ENCODE measurements at regions not wholly inside any gene's neighbourhood (a gene's known extent, or its start where the extent isn't known, plus 50 kb on each side); places are given as distances from the start of the nearest gene placed in this dataset.

DNA sequence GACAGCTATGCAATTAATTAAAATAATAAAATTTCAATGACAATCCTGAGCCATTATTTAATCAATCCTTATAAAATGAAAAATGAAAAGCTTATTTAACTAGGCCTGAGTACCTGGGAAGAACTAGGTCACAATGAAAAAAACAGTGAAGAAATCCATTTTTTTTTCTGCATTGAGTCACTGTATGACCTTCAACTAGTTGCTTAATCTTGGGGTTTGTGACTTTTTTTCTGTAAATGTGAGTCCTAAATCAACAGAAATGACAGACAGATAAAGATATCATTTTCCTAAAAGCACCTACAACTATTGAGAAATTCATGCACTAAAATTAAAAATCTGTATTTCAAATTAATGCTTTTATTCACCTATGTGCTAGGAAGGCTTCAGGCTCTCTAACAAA lies 96.8 kb downstream of the TMEM26 start:
- no peak for DNase-seq

DNA sequence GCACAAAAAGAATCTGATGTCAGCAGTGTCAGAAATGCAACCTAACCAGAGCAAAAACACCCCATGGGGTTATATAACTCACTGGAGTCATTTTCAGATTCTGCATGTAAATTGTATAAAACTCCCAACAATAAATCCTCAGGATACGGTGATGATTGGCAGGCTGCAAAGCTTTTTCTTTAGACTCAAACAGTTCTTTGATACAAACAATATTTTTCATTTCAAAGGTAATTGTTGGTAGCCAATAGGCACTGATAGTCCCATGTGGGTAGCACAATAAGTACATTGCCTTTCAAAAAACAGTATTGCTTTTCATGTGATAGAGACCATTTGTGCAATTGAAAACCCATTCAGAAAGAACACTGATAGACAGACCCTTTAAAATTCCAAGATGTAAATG lies 98.0 kb downstream of the TMEM26 start:
- no peak for DNase-seq

DNA sequence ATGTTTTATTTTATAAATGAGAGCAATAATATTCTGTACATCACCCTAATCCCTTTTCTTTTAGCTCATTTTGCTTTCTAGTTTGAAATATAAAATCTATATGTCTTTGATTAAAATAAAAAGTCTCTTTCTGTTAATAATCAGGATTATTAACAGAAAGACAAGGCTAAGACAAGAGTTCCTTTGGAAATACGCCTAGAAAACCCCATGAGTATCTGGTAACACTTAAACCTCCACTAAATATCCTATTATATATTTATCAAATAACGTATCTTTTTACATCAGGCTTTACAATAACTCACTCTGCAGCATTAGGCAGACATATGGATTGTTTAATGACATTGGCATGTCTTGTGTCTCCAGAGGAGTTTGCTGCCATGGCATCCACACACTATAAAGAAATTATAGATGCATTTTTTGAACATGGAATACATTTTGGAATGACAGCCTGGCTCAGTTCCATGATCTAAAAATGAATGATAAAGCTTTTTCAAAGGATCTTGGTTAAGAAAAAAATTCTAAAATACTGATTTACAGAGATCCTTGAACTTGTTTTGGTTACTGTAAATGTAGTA lies 98.7 kb downstream of the TMEM26 start:
- DNase-seq, result no peak

DNA sequence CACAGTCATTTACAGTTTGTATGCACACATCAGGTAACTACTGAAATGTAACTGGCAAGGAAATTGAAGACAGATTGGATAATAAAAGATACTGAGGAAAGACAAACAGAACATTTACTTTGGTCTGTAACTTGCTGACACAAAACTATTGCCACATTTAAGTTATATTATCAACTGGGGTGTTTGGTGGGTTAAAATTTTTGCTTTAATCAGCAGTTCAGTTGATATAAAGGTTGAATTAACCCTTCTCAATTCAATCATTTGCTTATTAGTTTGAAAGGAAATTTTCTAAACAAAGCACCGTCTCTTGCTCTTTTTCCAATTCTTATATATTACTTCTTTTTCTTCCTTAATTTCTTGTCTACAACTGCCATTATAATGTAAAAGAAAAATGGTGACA lies 102.4 kb downstream of the TMEM26 start:
- no peak for DNase-seq

DNA sequence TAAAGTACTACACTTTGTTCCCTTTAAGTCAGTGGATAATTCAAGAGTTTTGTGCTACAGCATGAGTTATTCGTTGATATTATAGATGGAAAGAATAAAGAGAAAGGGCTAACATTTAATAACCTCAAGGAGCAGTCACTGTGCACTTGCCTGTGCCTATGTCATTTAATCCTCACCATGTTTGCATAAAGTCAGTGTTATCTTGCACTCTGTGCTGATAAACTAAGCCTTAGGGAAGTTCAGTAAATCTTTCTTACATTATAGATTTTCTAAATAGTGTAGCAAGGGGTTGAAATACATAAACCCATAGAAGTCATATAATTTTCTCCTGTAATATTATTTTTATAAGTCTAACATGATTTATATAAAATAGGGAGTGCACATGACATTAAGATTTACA lies 103.1 kb downstream of the TMEM26 start:
- DNase-seq, result no peak

DNA sequence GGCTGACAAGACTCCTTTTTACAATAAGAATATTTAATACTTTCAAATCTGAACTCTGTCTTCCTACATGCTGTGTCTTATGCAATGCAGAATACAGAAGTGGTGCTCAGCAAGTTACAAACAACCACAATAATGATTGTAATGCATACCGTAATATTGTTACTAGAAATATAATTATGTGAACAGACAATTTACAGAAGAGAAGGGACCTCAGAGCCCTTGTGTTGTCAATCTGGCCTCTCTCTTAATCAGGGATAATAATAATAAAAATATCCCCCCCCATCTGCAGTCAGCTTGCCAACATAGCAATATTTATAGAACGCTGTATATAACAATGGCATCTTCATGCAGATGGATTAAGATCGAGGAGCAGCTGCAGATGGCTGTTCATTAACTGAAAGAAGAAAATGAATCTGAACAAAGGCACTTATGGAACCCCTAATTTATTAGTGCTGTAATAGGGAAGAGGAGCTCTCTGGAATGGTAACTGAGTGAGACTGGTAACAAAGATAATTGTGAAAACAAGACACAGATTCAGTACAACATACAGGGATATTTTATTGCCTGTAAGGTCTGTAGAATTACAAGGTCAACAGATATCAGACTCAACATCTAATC lies 106.3 kb downstream of the TMEM26 start:
- DNase-seq, result no peak

DNA sequence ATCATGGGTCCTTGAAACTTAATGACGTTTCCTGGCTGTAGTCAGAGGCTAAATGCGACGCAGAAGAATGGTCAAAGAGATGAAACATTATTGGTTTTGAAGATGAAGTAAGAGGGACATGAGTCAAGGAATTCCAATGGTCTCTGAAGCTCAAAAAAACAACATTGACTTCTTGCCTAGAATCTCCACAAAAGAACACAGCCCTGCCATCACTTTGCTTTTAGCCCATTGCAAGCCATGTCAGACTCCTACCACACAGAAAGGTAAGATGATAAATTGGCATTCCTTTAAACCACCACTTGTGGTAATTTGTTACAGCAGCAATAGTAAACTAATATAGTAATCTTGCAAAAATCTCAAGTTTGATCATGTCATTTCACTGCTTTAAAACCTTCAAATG lies 109.4 kb downstream of the TMEM26 start:
- no peak for DNase-seq

DNA sequence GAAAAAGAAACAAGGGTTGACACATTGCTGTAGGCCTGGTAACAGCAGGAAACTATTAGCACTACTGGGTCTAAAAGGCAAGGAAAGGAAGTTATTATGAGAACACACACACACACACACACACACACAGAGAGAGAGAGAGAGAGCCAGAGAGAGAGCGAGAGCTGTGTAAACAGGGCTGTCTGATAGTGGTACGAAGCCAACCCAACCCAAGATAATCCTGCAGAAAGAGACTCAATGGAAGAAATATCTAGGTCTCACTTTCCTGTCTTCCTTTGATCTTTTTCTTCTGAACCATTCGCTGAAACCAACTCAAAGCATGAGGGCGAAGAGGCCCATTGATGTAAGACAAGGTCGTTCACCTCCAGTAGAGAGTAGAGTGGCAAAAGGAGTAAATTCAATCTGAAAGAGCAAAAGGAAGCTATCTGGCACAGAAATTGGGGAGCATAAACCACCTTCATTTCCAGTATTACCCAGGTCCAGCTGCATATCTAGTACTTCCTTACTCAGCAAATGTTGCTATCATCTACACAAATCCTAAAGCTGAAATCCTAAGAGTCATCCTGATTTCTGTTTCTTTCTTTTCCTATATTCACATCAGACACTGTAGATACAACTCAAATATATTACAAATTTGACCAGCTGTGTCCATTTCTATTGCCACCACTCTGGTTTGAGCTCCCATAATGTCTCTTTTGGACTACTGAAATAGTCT lies 110.2 kb downstream of the TMEM26 start:
- DNase-seq, result no peak

DNA sequence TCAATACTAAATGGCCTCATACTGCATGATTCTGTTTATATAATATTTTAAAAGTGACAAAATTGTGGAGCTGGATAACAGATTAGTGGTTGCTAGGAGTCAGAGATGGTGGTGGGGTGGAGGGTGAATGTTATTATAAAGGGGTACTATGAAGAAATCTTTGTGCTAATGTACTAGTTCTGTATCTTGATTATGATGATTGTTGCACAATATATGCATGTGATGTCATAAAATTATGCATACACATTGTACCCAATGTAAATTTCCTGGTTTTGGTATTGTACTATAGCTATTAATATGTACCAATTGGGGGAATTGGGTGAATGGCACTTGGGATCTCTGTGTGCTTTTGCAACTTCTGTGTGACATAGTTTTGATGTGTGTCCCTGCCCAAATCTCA lies 112.2 kb downstream of the TMEM26 start:
- DNase-seq, result no peak

DNA sequence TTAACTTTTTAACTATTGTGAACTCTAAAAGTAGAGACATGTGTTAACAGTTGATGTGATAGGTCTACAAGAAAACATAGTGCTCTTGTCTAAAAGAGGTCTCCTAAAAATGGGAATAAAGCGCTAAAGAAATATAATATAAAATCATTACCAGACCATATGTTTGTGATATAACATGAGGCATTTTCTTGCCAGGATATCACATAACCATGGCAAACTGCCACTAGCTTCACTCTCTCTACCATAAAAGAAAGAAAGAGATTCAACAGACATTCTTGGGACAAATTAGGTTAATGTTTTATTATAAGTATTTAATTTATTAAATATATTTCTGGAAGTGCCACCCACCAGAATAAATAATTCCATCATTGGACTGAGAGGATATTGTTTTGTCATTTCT lies 115.0 kb downstream of the TMEM26 start:
- no peak for DNase-seq

DNA sequence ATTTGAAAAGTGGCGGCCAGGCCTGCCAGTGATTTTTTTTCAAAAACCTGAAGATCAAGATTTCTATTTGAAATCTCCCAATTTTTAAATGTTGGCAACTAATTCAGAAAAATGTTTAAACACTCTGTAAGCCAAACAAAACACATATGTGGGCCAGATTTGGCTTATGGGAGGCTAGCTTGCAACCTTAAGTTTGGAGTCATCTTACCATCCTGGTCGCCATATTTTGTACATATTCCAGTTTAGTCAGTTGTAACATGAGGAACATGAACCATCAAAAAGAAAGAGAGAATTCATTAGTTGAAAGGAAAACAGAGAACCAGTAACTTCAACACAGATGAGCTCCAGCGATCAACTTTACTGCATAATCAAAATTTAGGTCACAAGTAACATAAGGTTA lies 115.4 kb downstream of the TMEM26 start:
- DNase-seq, result no peak

DNA sequence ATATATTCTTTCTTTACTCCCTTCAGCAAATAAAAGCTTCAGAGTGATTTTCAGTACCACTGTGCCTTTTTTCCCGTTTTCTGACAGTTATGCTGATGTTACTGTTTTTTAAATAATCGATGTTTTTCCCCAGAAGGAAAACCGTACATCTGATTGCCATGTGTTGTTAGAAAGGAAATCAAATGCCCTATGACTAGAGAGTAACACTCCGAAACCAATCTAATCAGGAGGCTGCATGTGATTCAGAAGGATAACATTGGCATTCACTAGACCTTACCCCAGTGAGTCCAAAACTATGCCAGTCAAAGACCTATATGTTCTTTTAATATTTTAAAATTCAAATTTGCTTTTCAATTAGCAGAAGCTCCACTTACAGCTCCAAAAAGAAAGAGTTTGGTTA lies 116.3 kb downstream of the TMEM26 start:
- DNase-seq, result no peak

DNA sequence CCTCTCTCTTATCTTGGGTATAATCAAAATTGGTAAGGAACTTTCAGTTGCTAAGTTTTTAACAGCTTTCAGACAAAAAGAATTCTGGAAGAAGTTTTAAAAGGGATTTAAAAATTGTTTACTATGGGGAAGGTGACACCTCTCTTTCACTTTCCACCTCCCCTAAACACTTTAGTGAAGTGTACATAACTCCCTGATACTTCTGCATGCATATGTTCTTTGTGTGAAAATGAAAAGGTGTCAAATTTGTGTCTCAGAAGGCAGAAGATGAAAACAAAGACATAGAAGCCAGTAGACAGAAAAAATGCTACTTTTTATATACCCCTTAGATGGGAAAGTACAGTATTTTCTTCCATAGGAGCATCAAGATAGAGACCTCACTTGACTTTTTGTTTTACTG lies 117.8 kb downstream of the TMEM26 start:
- DNase-seq, result no peak

DNA sequence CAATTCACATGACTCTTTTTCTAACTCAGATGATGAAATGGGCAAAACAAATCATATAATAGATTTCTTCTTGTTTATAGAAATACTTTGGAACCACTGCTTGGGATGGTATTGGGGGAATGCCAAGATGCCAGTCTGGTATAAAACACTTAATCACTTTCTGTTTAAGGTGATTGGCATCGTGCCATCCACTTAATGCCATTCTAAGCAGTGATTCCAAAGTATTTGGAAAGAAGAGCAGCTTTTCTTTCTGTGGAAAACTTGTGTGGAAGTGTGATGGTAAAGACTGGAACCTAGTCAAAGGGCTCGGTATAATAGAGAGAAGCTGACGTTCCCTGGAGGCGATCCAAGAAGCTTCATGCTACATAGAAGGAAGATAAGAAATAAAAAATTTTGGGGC lies 120.6 kb downstream of the TMEM26 start:
- DNase-seq, result no peak

DNA sequence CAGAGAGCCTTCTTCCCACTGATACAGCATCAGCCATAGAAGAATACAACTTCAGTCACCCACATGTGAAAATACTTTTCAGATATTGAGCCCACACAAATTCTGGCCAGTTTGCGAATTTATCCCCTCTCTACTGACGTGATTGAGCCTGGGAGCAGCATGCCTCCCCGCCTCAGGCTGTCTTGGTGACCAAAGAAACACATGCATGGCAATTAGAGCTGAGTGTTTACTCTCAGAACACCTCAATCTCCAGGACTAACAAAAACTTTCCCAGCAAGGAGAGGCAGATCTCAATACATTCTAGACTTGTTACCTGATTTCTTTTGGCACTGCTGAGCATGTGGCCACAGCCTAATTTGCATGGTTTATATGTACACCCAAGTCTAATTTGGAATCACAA lies 122.5 kb downstream of the TMEM26 start:
- DNase-seq, result no peak

DNA sequence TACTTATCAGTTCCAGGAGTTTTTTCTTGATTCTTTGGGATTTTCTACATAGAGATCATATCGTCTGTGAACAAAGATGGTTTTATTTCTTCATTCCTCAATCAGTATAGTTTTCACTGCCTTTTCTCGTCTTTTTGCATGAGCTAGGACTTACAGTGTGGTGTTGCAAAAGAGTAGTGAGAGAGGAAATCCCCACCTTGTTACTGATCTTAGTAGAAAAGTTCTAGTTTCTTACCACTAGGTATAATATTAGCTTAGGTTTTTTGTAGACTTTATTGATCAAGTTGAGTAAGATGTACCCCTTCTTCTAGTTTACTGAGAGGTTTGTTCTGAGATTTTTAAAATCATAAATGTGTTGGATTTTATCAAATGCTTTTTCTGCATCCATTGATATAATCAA lies 123.3 kb downstream of the TMEM26 start:
- DNase-seq, result no peak

DNA sequence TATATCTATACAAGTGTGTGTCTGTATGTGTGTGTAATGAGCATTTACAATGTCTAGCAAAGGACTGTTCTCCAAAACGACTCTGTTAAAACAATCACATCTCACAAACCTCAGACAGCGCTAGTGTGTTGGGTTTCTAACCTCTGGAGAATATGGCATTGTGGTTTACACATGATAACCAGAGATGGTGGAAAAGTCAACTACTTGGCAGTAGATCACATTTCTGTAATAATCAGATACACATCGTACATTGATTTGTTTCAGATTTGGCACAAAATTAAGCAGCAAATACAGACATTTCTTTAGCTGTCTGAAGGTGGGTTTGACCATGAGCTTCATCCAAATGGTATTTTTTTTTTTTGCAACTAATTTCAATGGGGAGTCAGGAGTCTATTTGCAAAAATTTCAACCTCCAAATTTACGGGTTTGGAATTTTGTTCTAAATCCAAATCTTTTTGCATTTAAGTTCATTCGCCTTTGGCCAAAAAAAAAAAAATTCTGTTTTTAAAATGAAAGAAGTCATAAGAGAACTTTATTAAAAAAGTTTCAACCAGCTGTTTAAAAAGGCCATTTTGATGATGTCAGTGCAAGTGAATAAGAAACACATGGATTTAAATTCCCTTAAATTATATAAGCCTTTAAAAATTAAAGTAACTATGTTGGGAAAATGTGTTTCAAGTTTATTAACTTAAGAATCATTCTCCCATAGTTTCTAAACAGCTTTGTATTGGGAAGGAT lies 127.8 kb downstream of the TMEM26 start:
- no peak for DNase-seq

DNA sequence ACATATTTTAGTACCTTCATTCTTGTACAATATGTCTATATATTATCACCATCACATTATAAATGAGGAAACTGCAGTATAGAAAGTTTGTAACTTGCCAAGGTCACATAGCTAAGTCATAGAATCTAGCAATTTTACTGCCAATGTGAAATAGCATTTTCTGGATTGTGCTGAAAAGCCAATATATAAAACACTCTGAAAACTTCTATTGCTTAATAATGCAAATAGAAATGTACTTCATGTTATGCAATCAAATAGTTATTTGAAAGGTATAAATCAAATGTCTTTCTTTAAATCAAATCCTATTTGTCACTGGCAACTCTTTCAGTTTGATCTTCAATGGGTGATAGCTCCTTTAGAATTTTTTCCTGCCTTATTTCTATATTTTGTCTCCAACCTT lies 129.5 kb downstream of the TMEM26 start:
- DNase-seq, result no peak

DNA sequence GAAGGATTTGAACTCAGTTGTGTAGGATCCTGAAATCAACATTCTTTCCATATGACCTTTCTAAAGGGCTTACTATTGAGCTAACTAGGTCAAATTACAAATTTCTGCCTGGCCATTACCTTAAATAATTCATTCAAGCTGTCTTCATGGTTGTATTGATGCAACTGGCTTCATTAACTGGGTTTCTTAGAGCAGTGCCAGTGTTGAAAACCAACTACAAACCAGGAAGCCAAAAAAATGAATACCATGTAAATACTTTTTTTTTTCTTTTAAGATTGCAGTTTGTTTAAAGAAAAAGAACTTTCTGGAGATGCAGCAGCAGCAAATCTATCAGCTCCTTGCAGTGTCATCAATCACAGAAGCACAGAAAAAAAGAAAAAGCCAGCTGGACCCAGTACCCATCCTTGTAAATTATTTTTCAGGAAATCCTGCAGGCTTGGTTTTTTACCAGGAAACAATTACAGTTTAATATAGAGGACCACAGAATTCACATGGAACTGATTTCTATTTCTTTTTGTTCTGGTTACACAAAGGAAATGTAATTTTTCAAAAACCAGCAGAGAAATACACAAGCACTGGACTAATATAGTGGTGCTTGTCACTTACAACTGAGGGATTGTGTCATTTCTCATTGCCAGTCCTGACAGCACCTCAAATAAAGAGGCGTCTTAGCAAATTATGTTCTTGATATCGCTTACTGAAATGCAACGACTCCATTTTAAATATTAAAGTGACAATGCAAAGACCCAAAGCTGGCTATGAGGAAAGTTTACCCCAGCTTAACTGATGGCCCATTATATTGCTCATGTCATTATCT lies 131.9 kb downstream of the TMEM26 start:
- DNase-seq, result no peak

DNA sequence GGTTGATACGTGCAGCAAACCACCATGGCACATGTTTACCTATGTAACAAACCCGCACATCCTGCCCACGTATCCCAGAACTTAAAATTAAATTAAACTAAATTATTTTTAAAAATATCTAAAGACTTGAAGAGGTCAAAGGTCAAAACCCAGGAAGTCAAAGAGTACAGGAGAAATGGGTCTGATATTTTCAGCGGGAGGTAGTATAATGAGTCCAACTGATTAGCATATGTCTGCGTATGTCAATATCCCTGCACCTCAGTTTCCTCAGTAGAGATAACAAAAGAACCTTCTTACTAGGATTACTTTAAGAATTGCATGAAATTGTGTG lies 133.0 kb downstream of the TMEM26 start:
- no peak for DNase-seq

DNA sequence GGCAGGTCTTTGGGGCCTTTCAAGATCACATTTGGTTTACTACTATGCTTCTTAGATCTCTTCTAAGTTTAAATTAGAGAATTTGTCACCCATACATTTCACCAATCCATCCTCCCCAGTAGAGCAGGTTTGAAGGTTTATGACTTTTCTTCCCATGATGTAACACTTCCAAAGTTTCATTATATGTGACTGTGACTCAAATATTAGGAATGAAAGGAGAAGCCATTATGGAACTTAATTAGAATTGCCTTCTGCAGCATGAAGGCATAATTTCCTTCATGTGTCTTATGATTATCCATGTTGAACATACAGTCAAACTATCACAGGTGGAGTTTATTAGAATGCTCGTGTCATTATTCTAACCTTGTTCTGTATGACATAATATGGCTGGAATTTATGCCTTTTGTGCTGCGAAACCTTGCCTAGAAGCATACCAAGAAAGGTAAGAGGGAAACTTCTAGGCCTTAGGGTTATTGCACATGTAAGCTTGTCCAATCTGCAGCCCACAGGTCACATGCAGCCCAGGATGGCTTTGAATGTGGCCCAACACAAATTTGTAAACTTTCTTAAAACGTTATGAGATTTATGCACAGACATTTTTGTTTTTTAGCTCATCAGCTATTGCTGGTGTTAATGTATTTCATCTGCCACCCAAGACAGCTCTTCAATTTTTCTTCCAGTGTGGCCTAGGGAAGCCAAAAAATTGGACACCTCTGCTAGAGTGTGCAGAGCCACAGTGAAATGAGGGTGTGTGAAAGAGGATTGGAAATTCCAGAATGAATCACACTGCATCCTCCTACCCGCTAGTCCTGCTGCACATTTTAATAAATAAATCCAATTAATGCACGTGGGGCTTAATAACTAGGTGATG lies 133.6 kb downstream of the TMEM26 start:
- DNase-seq, result no peak

DNA sequence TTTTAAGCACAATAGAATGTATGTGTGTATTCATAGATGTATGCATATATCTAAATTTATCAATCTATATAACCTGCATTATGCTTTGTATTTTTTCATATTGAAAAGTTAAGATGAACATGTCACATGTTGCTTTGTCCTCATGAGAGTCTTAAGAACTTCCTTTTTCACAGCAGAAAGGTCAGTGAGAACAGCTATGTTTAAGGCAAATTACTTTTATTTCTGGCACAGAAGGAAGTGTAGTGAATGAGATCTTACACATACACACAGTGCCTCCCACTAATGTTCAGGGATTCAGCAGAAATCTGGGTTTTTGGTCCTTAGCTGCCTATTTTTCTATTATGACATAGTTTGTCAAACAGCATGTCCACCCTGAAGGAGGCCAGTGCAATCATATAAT lies 134.8 kb downstream of the TMEM26 start:
- DNase-seq, result no peak

Data from bone marrow (tissue), 2 donors.